Stimulated activated CD4-positive, alpha-beta T cell treated with anti-CD3 and anti-CD28 coated beads, Interleukin-15, amount 100 ng/mL, for 48 hours (primary cell): ENCODE measurements at regions not wholly inside any gene's neighbourhood (a gene's known extent, or its start where the extent isn't known, plus 50 kb on each side); places are given as distances from the start of the nearest gene placed in this dataset.

Experiments used
- DNase-seq, 2 donors: peaks; one replicate each; pipeline ENCODE4 v3.0.0-alpha.2; 2020; ENCODE audit warnings: low read depth in 2 of 2

GRCh38 chr6:91653076-91653723, 1066.3 kb upstream of the MAP3K7 start:
- no peak for DNase-seq

- no peak for DNase-seq
These were observed 1059.8 kb upstream of the MAP3K7 start for GRCh38 chr6:91646649-91647048.

GRCh38 chr6:91645811-91646210, 1058.9 kb upstream of the MAP3K7 start:
- no peak for DNase-seq

GRCh38 chr6:91637217-91637616, 1050.3 kb upstream of the MAP3K7 start:
- no peak for DNase-seq

GRCh38 chr6:91634791-91635190, 1047.9 kb upstream of the MAP3K7 start:
- no peak for DNase-seq

- no peak for DNase-seq
These were observed 1046.7 kb upstream of the MAP3K7 start for GRCh38 chr6:91633374-91634111.

- DNase-seq: no peak
These were observed 1045.4 kb upstream of the MAP3K7 start for GRCh38 chr6:91632308-91632707.

- DNase-seq: no peak
These were observed 1044.4 kb upstream of the MAP3K7 start for GRCh38 chr6:91631227-91631626.

- no peak for DNase-seq
These were observed 1040.0 kb upstream of the MAP3K7 start for GRCh38 chr6:91626911-91627310.

GRCh38 chr6:91613481-91613880, 1026.6 kb upstream of the MAP3K7 start:
- DNase-seq: no peak

GRCh38 chr6:91611190-91611589, 1024.3 kb upstream of the MAP3K7 start:
- DNase-seq: no peak

GRCh38 chr6:91608428-91608827, 1021.6 kb upstream of the MAP3K7 start:
- no peak for DNase-seq

GRCh38 chr6:91606148-91606901, 1019.5 kb upstream of the MAP3K7 start:
- no peak for DNase-seq

GRCh38 chr6:91600561-91600960, 1013.7 kb upstream of the MAP3K7 start:
- no peak for DNase-seq

GRCh38 chr6:91590191-91590590, 1003.3 kb upstream of the MAP3K7 start:
- no peak for DNase-seq

- no peak for DNase-seq
These were observed 993.8 kb upstream of the MAP3K7 start for GRCh38 chr6:91580635-91581034.

- DNase-seq: no peak
These were observed 988.2 kb upstream of the MAP3K7 start for GRCh38 chr6:91575032-91575431.

- DNase-seq: no peak
These were observed 987.0 kb upstream of the MAP3K7 start for GRCh38 chr6:91573826-91574416.

- DNase-seq: no peak
These were observed 986.0 kb upstream of the MAP3K7 start for GRCh38 chr6:91572878-91573277.

- no peak for DNase-seq
These were observed 982.2 kb upstream of the MAP3K7 start for GRCh38 chr6:91569071-91569470.

- DNase-seq: no peak
These were observed 979.6 kb upstream of the MAP3K7 start for GRCh38 chr6:91566467-91566866.

- DNase-seq: no peak
These were observed 978.3 kb upstream of the MAP3K7 start for GRCh38 chr6:91565207-91565606.
